OCI-LY3 (cell line): ENCODE measurements at regions not wholly inside any gene's neighbourhood (a gene's known extent, or its start where the extent isn't known, plus 50 kb on each side); places are given as distances from the start of the nearest gene placed in this dataset.
"Not testable (repeated sequence)": the region's sequence is repeated elsewhere in the genome, so short reads cannot be mapped to it uniquely, and the experiment has no call there.

Experiments
- H2AFZ ChIP-seq: fragments of 200-600, 300-600 bp; shearing (Covaris generic); 2 replicates; pipeline ENCODE4 v1.6.0; 2014; ENCODE audit warnings: antibody characterized with exemption, low read depth, low read length
- H3K27ac ChIP-seq: fragments of 200-600, 300-600 bp; sonication (generic); 2 replicates; pipeline ENCODE4 v1.5.1; 2014; ENCODE audit warnings: mild to moderate bottlenecking, low read length, moderate library complexity, mixed read lengths
- H3K27me3 ChIP-seq: fragments of 200-600, 300-600 bp; sonication (generic); 2 replicates; pipeline ENCODE4 v1.6.1; 2014; ENCODE audit warnings: low read depth, low read length, mixed read lengths
- H3K36me3 ChIP-seq: fragments of 200-600, 300-600 bp; sonication (generic); replicated peaks from 2 replicates; pipeline ENCODE3; 2014; ENCODE audit warnings: low read depth, low read length, mixed read lengths
- H3K4me1 ChIP-seq: fragments of 300-600, 200-600 bp; sonication (generic); 2 replicates; pipeline ENCODE4 v1.6.1; 2014; ENCODE audit warnings: low read length, mixed read lengths
- H3K4me2 ChIP-seq: fragments of 200-600, 300-600 bp; sonication (generic); 2 replicates; pipeline ENCODE4 v1.6.1; 2014; ENCODE audit warnings: low read length, mixed read lengths
- H3K4me3 ChIP-seq: fragments of 300-600, 200-600 bp; sonication (generic); 2 replicates; pipeline ENCODE4 v1.5.1; 2014; ENCODE audit warnings: antibody characterized with exemption, mild to moderate bottlenecking, low read length, moderate library complexity
- H3K79me2 ChIP-seq: fragments of 300-600, 200-600 bp; shearing (Covaris generic); 2 replicates; pipeline ENCODE4 v1.6.1; 2014; ENCODE audit warnings: mild to moderate bottlenecking, low read length, mixed read lengths
- H3K9ac ChIP-seq: fragments of 300-600, 200-600 bp; shearing (Covaris generic); 2 replicates; pipeline ENCODE4 v1.6.0; 2014; ENCODE audit warnings: mild to moderate bottlenecking, low read length, moderate library complexity
- H3K9me3 ChIP-seq: fragments of 200-600, 300-600 bp; shearing (Covaris generic); 2 replicates; pipeline ENCODE4 v1.6.1; 2014; ENCODE audit warnings: low read length, mixed read lengths; ENCODE audit not compliant: insufficient read depth
- H4K20me1 ChIP-seq: fragments of 200-600, 300-600 bp; sonication (generic); 2 replicates; pipeline ENCODE4 v1.6.1; 2016; ENCODE audit warnings: low read length, mixed read lengths; ENCODE audit not compliant: insufficient read depth
- CTCF ChIP-seq: fragments of 200-600, 300-600 bp; sonication (generic); IDR thresholded peaks from 2 replicates; pipeline ENCODE4 v1.5.1; 2014; ENCODE audit warnings: antibody characterized with exemption, low read length, low read depth
- EZH2phosphoT487 ChIP-seq: fragments of 200-600 bp; shearing (Covaris generic); IDR thresholded peaks from 2 replicates; pipeline ENCODE4 v1.6.1; 2018; ENCODE audit warnings: antibody characterized with exemption, mixed run types, low read depth

GRCh38 chr6:86508230-86508629 lies 429.1 kb upstream of the HTR1E start:
- no peaks in the 10 kb centered on the region for H3K9me3 ChIP-seq
- H3K4me1 ChIP-seq, result no peaks in the 10 kb centered on the region
- H3K36me3 ChIP-seq, result no peaks in the 10 kb centered on the region
- no peak overlapping the region for H2AFZ ChIP-seq
- no peak overlapping the region for H3K4me2 ChIP-seq
- no peak overlapping the region for H3K9ac ChIP-seq
- no peaks in the 10 kb centered on the region for H3K79me2 ChIP-seq
- no peak overlapping the region for H3K27ac ChIP-seq
- no peaks in the 10 kb centered on the region for H4K20me1 ChIP-seq
- H3K4me3 ChIP-seq, result no peak overlapping the region
- TF ChIP-seq CTCF (no peak), EZH2phosphoT487 (no peak)
- H3K27me3 ChIP-seq, result no peaks in the 10 kb centered on the region

GRCh38 chr6:86502497-86502896 lies 434.8 kb upstream of the HTR1E start:
- no peak overlapping the region for H3K9ac ChIP-seq
- no peaks in the 10 kb centered on the region for H3K27me3 ChIP-seq
- no peak overlapping the region for H3K4me3 ChIP-seq
- no peak overlapping the region for H3K27ac ChIP-seq
- no peak for TF ChIP-seq CTCF
- TF ChIP-seq EZH2phosphoT487, result no peak
- H2AFZ ChIP-seq, result no peak overlapping the region
- no peaks in the 10 kb centered on the region for H3K4me1 ChIP-seq
- no peaks in the 10 kb centered on the region for H3K79me2 ChIP-seq
- no peak overlapping the region for H3K4me2 ChIP-seq
- no peaks in the 10 kb centered on the region for H3K36me3 ChIP-seq
- no peaks in the 10 kb centered on the region for H4K20me1 ChIP-seq
- H3K9me3 ChIP-seq, result no peaks in the 10 kb centered on the region

- no peak overlapping the region for H3K9ac ChIP-seq
- no peak overlapping the region for H2AFZ ChIP-seq
- H3K79me2 ChIP-seq, result no peaks in the 10 kb centered on the region
- no peak overlapping the region for H3K27ac ChIP-seq
- H3K4me2 ChIP-seq, result no peak overlapping the region
- H4K20me1 ChIP-seq, result no peaks in the 10 kb centered on the region
- no peak for TF ChIP-seq EZH2phosphoT487
- no peak for TF ChIP-seq CTCF
- H3K27me3 ChIP-seq, result no peaks in the 10 kb centered on the region
- H3K36me3 ChIP-seq, result no peaks in the 10 kb centered on the region
- no peaks in the 10 kb centered on the region for H3K4me1 ChIP-seq
- H3K4me3 ChIP-seq, result no peak overlapping the region
- H3K9me3 ChIP-seq, result no peaks in the 10 kb centered on the region
Observed at GRCh38 chr6:86500035-86500434, 437.3 kb upstream of the HTR1E start.

GRCh38 chr6:86489042-86489441 lies 448.3 kb upstream of the HTR1E start:
- H3K36me3 ChIP-seq, H2AFZ ChIP-seq, H3K79me2 ChIP-seq, H3K9ac ChIP-seq, H3K4me1 ChIP-seq, H3K27ac ChIP-seq, H4K20me1 ChIP-seq, H3K4me3 ChIP-seq, H3K4me2 ChIP-seq, H3K9me3 ChIP-seq, H3K27me3 ChIP-seq: not testable (repeated sequence)

- no peak overlapping the region for H3K9ac ChIP-seq
- no peaks in the 10 kb centered on the region for H3K27me3 ChIP-seq
- H3K9me3 ChIP-seq, result no peaks in the 10 kb centered on the region
- TF ChIP-seq EZH2phosphoT487 (no peak), CTCF (no peak)
- H3K4me2 ChIP-seq, result no peak overlapping the region
- H3K27ac ChIP-seq, result no peak overlapping the region
- H3K79me2 ChIP-seq, result no peaks in the 10 kb centered on the region
- no peaks in the 10 kb centered on the region for H3K36me3 ChIP-seq
- no peak overlapping the region for H3K4me3 ChIP-seq
- no peak overlapping the region for H2AFZ ChIP-seq
- H4K20me1 ChIP-seq, result no peaks in the 10 kb centered on the region
- no peaks in the 10 kb centered on the region for H3K4me1 ChIP-seq
Observed at GRCh38 chr6:86487660-86488221, 449.6 kb upstream of the HTR1E start.

- not testable (repeated sequence) for H2AFZ ChIP-seq, H3K9me3 ChIP-seq, H3K27ac ChIP-seq, H3K27me3 ChIP-seq, H4K20me1 ChIP-seq, H3K9ac ChIP-seq, H3K79me2 ChIP-seq, H3K4me3 ChIP-seq, H3K4me2 ChIP-seq, H3K4me1 ChIP-seq, H3K36me3 ChIP-seq
Observed at GRCh38 chr6:86478316-86478715, 459.0 kb upstream of the HTR1E start.
